ENCODE measurements at regions not wholly inside any gene's neighbourhood (a gene's known extent, or its start where the extent isn't known, plus 50 kb on each side); places are given as distances from the start of the nearest gene placed in this dataset.

GRCh38 chr5:117235786-117236185, 661.2 kb upstream of the SEMA6A start:
- TF ChIP-seq, protein P1, sequence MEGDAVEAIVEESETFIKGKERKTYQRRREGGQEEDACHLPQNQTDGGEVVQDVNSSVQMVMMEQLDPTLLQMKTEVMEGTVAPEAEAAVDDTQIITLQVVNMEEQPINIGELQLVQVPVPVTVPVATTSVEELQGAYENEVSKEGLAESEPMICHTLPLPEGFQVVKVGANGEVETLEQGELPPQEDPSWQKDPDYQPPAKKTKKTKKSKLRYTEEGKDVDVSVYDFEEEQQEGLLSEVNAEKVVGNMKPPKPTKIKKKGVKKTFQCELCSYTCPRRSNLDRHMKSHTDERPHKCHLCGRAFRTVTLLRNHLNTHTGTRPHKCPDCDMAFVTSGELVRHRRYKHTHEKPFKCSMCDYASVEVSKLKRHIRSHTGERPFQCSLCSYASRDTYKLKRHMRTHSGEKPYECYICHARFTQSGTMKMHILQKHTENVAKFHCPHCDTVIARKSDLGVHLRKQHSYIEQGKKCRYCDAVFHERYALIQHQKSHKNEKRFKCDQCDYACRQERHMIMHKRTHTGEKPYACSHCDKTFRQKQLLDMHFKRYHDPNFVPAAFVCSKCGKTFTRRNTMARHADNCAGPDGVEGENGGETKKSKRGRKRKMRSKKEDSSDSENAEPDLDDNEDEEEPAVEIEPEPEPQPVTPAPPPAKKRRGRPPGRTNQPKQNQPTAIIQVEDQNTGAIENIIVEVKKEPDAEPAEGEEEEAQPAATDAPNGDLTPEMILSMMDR (IDR thresholded peaks at IDR 0.05; ENCODE audit: low read depth, low read length), result no peak
- no peak for TF ChIP-seq EZH2phosphoT487 (IDR thresholded peaks at IDR 0.05; ENCODE audit: low read depth)

All from OCI-LY3 (cell line).